Hippocampal formation (tissue), 2 donors: ENCODE measurements at regions not wholly inside any gene's neighbourhood (a gene's known extent, or its start where the extent isn't known, plus 50 kb on each side); places are given as distances from the start of the nearest gene placed in this dataset.
A peak's percentile ranks its signal among the peaks of the same experiment; 100 is the strongest.
"Not testable (repeated sequence)": the region's sequence is repeated elsewhere in the genome, so short reads cannot be mapped to it uniquely, and the experiment has no call there.

Source experiments
- DNase-seq, 2 donors: peaks; one replicate each; lab custom pipeline; 2025; lab: John Stamatoyannopoulos, UW

DNA sequence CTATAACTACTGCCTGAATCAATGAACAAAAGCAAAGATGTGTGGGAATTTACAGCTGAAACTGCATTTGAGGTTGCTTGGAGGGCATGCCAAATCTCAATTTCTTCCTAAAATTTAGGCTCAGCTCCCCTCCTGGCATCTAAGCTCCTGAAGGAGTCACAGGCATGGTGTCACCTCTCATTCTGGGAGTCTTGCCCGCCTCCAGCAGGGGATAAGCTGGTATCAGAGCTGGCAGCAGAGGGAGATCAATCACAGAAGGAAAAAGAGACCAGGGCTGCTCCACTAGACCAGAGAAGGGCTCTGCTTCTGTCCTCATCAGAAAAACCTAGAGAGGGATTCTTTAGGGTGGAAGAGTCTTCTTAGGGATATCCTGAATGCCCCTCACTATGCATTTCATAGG lies 150.4 kb upstream of the SLC6A11 start:
- no peak for DNase-seq

GRCh38 chr3:10666621-10667020 lies 149.4 kb upstream of the SLC6A11 start:
- peak; percentile 26 to 61 for DNase-seq

GRCh38 chr3:10667269-10667668 lies 148.8 kb upstream of the SLC6A11 start:
- no peak for DNase-seq

DNA sequence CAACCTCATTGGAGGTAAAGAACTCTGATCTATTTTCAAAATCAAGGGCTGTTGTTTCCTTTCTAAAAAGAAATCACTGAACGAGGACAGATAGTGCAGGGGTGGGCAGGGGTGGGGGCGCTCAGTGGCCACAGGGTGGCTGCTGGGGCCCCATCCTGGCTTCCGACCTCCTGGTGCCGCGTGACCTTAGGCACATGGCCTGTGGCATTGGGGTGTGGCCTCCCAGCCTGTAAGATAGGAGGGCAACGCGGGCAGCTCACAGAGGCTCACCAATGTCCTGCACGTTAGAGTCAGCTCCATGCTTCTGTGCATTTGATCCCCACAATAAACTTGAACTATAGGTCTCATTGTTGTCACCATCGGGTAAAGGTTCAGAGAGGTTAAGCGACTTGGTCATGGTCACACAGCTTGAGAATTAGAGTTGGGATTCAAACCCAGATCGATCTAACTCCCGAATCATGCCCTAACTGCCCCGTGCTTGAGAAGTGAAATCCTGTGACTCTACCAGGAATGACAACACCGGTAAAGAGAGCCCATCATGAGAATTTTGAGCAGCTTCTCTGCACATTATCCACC lies 148.0 kb upstream of the SLC6A11 start:
- DNase-seq = no peak

GRCh38 chr3:10669490-10670048 lies 146.5 kb upstream of the SLC6A11 start:
- DNase-seq = no peak

DNA sequence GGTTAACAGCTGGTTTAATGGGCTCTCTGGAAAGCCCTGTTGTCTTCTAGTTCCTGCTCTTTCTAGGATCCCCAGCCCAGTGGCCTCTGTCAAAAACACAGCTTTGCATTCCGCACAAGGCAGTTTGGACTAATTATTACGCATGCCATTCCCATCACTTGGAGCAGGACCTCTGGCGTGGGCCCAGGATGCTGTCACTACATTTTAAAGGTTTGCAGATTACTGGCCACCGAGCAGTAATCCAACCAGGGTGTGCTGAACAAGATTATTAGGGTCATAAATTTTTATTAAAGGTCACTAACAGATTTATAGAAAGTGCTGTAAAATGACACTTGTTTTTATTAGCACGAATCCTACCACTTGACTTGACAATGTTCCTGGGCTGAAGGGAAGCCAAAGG lies 143.6 kb upstream of the SLC6A11 start:
- no peak for DNase-seq

- DNase-seq = no peak
Observed at GRCh38 chr3:10674578-10674977, 141.4 kb upstream of the SLC6A11 start.

GRCh38 chr3:10676905-10677304 lies 139.1 kb upstream of the SLC6A11 start:
- no peak for DNase-seq

DNA sequence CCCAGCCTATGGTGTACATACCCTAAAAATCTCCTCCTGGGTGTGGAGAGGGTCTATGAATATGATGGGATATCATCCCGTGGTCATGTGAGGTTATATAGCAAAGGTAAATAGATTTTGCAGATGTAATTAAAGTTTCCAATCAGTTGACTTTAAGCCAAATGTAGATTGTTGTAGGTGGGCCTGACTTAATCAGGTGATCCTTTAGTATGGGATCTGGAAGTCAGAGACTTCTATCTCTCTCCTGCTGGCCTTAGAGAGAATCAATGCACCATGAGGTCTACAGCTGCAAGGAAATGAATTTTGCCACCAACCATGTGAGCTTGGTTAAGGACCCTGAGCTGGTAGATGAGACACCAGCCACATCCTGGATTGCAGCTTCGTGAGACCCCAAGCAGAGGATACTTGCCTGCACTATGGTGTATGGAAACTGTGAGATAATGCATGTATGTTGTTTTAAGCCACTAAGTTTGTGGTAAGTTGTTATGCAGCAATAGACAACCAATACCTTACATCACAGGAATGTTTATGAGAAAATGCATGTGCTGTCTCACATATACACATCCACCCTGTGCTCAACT lies 137.1 kb upstream of the SLC6A11 start:
- DNase-seq = no peak

DNA sequence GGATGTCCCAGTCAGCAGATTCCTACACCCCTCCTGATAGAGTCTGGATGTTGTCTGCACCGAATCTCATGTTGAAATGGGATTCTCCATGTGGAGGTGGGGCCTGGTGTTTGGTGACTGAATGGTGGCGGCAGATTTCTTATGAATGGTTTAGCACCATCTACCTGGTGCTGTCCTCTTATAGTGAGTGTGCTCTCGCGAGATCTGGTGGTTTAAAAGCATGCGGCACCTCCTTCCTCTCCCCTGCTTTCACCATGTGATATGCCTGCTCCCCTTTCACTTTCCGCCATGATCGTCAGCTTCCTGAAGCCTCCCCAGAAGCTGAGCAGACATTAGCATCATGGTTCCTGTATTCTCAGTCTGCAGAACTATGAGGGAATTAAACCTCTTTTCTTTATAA lies 135.2 kb upstream of the SLC6A11 start:
- no peak for DNase-seq

- no peak for DNase-seq
Observed at GRCh38 chr3:10682692-10683091, 133.3 kb upstream of the SLC6A11 start.

DNA sequence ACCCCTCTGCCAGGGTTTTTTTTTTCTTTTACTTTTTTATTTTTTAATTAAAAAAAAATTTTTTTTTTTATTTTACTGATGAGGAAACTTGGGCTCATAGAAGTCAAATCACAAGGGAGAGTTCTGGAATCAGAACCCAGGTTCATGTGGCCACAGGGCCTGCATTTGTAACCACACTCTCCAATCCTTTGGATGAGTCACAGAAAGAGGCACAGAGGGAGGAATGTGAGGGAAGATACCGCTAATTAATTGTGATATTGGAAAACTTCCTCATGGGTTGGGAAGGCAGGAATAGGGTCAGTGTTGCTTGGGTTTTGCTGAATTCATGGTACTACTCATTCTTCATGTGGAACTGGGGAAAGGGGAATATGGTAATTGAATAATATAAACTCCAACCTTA lies 132.9 kb upstream of the SLC6A11 start:
- DNase-seq = no peak

DNA sequence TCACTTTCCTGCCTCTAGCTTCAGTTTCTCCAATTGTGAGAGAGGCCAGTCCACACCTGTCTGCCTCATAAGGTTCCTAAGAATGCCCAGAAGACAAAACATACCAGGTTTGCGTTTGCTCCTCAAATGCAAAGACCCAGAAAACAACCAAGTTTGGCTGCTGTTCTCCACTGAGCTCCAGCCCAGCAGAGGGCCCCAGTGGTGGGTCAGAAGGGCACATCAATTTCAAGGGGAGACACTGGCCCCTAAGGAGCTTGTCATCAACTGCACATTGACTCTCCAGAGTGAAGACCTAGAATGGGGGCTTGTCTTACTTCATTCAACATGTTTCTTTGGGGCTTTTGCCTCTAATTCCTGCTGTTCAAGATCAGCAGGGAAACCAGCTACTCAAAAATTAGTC lies 127.9 kb upstream of the SLC6A11 start:
- DNase-seq = no peak

- DNase-seq = no peak
Observed at GRCh38 chr3:10688548-10689172, 127.4 kb upstream of the SLC6A11 start.

- DNase-seq = no peak
Observed at GRCh38 chr3:10692039-10692622, 123.9 kb upstream of the SLC6A11 start.

DNA sequence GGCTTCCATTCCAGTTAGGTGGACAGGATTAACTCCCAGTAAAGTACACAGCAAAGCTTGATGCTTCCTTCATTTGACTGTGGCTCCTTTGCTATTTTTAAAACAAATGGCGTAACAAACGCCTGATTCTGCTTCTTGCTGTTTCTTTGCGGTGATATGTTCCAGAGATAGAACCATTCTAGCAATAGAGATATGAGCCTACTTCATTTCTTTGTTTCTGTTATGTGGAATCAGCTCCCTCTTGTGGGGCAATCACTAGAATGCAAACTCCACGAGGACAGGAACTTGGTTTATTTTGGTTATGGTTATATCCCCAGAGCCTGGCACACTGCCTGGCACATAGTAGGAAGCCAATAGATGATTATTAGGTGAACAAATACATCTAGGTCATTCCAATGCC lies 122.6 kb upstream of the SLC6A11 start:
- DNase-seq = no peak

DNA sequence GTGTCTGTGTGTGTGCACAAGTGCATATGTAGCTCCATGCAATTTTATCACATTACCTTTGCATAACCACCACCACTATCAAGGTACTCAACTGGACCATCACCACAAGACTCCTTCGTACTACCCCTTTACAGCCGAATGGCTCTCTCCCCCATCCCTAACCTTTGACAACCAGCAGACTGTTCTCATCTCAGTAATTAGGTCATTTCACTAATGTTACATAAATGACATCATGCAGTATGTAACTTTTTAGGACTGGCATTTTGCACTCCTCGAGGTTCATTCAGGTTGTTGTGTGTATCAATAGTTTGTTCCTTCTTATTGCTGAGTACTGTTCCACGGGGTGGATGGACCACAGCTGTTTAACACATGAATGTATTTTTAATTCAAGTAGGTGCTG lies 121.8 kb upstream of the SLC6A11 start:
- no peak for DNase-seq

GRCh38 chr3:10695186-10695585 lies 120.8 kb upstream of the SLC6A11 start:
- DNase-seq = not testable (repeated sequence)

GRCh38 chr3:10695595-10696285 lies 120.3 kb upstream of the SLC6A11 start:
- no peak for DNase-seq

DNA sequence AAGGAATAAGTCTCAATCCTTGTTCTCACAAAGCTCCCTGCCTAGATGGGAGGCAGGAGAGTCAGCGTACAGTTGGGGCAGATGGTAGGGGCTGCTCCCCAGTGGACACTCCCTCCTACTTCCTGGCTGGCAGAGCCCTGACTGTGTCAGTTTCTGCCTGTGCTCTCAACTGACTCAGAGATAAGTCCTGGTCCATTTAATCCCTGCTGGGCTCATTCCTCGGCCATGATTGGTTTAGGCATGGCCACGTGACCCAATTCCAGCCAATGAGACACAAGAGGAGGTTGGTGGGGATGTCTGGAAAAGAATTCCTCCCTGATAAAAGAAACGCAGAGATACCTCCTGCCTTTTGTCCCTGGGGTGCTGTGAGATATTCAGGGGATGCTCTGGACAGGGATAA lies 118.1 kb upstream of the SLC6A11 start:
- no peak for DNase-seq

DNA sequence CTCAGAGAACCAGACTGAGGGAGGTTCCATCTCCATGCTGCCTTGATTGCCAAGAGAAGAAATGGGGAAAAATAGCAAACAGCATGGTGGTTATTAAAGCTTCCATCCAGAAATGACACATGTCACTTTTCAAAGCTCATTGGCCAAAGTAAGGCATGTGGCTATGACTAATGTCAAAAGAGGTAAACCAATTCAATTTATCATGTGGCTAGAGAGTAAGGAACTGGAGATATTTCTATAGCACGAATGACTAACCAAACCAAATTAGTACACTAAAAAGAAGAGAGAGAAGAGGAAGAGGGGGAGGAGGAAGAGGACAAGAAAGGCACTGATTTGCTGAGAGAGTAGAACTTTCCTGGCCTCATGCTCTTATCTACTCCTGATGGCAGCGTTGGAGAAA lies 115.2 kb upstream of the SLC6A11 start:
- no peak for DNase-seq

- DNase-seq = peak in 1 of 2 donors; percentile 27
Observed at GRCh38 chr3:10702961-10703740, 112.9 kb upstream of the SLC6A11 start.
